Cardiac fibroblast (primary cell): ENCODE measurements at regions not wholly inside any gene's neighbourhood (a gene's known extent, or its start where the extent isn't known, plus 50 kb on each side); places are given as distances from the start of the nearest gene placed in this dataset.
A peak's percentile ranks its signal among the peaks of the same experiment; 100 is the strongest.

Experiments used
- DNase-seq, 2 donors: peaks; one replicate each; pipeline versions ENCODE4 v3.0.0 to v3.0.0-alpha.2; 2010; ENCODE audit warnings: low read depth in 2 of 2
- H3K4me3 ChIP-seq, 2 donors: replicated peaks in 1 of 2; 1 replicate in 1 of 2; 2 replicates in 1 of 2; pipeline ENCODE4 v1.5.1; 2011; ENCODE audit warnings: low read depth in 2 of 2, low read length in 2 of 2, mild to moderate bottlenecking in 2 of 2, moderate library complexity in 1 of 2
- TF ChIP-seq, protein P1 (sequence below): IDR thresholded peaks from one replicate; pipeline ENCODE4 v1.5.1; 2011; ENCODE audit warnings: low read depth, mild to moderate bottlenecking, low read length, inconsistent platforms

DNA sequence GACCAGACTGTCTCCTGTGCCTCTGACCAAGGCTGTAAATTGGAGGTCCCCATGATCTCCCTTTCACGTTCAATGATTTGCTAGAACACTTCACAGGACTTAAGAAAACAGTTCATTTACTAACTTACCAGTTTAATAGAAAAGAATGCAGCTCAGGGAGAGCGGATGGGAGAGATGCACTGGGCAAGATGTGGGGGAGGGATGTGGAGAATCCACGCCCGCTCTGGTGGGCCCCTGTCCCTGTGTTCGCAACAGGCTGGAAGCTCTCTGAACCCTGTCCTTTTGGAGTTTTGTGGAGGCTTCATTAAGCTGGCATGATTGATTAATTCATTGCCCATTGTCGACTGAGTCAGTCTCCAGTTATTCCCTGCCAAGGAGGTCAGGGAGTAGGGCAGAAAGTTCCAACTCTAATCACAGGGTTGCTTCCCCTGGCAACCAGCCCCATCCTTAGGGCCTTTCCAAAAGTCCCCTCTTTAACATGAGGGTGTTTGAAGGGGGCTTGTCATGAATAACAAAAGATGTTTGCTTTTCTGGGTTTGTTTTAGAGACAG is 257.1 kb downstream of the ACKR3 start:
- TF ChIP-seq, protein P1, sequence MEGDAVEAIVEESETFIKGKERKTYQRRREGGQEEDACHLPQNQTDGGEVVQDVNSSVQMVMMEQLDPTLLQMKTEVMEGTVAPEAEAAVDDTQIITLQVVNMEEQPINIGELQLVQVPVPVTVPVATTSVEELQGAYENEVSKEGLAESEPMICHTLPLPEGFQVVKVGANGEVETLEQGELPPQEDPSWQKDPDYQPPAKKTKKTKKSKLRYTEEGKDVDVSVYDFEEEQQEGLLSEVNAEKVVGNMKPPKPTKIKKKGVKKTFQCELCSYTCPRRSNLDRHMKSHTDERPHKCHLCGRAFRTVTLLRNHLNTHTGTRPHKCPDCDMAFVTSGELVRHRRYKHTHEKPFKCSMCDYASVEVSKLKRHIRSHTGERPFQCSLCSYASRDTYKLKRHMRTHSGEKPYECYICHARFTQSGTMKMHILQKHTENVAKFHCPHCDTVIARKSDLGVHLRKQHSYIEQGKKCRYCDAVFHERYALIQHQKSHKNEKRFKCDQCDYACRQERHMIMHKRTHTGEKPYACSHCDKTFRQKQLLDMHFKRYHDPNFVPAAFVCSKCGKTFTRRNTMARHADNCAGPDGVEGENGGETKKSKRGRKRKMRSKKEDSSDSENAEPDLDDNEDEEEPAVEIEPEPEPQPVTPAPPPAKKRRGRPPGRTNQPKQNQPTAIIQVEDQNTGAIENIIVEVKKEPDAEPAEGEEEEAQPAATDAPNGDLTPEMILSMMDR: no peak
- no peak for DNase-seq
- H3K4me3 ChIP-seq: no peak overlapping the region

DNA sequence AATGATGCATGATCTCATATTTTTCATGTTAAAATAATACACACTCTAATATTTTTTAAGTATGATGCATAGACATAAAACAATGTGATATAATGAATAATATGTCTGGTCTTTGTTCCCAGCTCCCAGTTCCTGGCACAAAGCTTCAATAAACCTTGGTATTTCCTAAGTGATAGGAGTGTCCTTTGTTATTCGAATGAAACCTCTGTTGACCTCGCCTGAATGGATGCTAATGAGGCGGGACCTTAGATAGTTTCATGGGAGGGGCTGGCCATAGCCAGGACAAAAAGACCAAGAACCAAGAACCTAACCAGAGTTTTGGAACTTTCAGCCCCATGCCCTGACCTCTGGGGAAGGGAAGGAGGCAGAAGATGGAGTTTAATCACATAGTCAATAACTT is 257.7 kb upstream of the COPS8 start:
- TF ChIP-seq, protein P1: no peak
- DNase-seq: peak; percentile 11 to 43
- H3K4me3 ChIP-seq: no peak overlapping the region

DNA sequence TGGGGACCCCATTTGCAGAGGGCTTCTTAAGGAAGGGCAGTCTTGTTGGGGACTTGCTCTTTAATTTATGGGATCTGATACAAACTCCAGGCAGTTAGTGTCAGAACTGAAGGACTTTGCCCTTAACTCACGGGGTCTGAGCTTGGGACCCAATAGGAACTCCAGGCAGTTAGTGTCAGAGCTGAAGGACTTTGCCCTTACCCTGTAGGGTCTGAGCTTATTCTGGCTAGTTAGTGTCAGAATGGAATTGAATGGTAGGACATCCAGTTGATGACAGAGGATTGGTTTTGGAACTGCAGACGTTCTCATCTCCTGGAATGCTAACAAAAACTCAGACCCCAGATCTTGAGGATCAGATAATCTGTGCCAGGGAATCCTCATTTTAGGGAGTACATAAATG is 256.9 kb upstream of the COPS8 start:
- DNase-seq: no peak
- TF ChIP-seq, protein P1: no peak
- H3K4me3 ChIP-seq: no peak overlapping the region

DNA sequence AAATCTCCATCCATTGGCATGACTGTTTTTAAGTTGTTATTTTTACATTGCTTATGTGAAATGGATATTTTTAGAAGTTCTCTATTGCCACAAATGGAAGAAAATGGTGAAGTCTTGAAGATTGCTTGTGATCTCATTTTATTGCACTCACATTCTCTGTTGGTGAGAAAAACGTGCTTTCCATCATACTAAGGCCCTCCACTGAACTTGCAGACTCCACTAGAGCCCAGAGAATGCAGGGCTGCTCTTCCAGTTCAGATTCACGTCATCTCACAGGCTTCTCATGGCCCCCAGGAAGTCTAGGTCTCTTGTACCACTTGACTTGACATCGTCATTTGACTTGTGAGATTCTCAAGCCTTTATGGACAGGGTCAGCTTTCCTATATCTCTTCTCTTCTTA is 254.8 kb upstream of the COPS8 start:
- no peak overlapping the region for H3K4me3 ChIP-seq
- TF ChIP-seq, protein P1: no peak
- no peak for DNase-seq

DNA sequence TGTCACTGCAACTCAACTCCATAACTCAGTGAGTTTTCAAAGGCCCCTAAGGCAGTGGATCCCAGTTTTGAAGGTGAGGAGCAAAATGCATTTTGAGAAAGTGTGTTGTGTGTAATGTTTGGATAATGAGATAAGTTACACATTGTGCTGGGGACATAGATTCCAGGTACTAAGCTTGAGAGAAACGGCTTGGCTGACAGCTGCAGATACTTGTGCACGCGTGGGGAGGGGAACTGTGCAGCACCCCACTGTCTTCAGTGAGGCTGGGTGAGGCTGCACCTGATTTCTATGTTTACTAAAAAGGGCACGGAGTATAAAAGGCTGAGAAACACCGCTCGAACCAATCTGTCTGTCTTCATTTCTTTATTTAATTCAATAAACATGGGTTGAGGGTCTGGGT is 254.0 kb upstream of the COPS8 start:
- DNase-seq: no peak
- TF ChIP-seq, protein P1: no peak
- H3K4me3 ChIP-seq: no peak overlapping the region

DNA sequence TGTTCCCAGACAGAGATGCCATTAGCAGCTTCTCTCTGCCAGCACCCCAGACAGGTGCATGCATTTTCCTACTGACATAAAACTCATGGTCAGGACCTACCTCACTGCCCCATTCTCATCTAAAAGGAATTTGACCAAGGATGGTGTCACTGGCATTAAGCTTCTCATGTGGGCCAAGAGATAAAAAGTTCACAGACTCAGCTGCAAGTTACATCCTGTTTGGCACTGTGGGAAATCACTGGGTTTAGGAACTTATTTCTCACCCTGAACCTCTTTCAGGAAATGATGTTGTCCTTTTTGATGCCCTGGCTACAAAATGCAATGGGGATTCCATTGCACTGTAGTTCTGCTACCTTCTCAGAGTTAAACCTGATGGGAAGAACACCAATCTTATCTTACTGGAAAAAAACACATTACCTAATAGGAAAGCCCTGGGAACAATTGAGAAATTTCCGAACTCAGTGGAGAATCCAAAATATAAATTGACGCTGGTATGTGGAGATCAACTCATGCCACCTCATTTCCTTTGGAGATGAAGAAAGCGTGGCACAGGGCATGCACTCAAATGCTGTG is 252.1 kb upstream of the COPS8 start:
- peak; percentile 52 to 68 for DNase-seq
- TF ChIP-seq, protein P1: no peak
- H3K4me3 ChIP-seq: no peak overlapping the region

DNA sequence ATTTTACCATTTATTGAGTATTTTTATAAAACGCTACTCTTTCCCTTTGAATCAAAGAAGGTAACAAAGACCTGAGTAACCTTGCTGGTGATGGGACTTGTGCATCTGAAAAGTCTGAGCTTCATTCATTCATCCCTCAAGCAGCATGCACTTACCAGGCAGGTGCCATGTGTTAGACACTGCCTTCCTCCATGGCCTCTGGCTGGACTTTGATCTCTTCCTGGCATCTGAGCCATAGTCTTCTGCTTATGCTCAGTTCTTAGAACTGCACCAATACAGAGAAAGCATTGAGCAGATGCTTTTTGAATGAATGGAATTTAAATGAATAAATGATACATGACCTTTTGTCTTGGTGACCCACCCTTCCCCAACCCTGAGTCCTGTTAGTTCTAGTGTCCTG is 251.4 kb upstream of the COPS8 start:
- TF ChIP-seq, protein P1: no peak
- H3K4me3 ChIP-seq: no peak overlapping the region
- no peak for DNase-seq
